Pancreas (tissue), 10 donors: ENCODE measurements at regions not wholly inside any gene's neighbourhood (a gene's known extent, or its start where the extent isn't known, plus 50 kb on each side); places are given as distances from the start of the nearest gene placed in this dataset.

Experiments used
- ATAC-seq, 4 donors: fragments of 200-7000 bp; cut with Tn5 transposase; one replicate each; pipeline versions ENCODE4 v1.8.0 to v1.9.1; 2020; ENCODE audit warnings: mild to moderate bottlenecking in 4 of 4, moderate library complexity in 4 of 4
- DNase-seq, 6 donors: peaks; one replicate each; pipeline ENCODE4 v3.0.0-alpha.2; 2020
- FAIRE-seq: peaks from 2 replicates; lab custom pipeline; 2012; peaks lifted over from hg19 to GRCh38; lab: Jason Lieb, UNC
- H3K27ac ChIP-seq, 4 donors: fragments of 200-600 bp; sonication (generic); 1 replicate in 3 of 4; 2 replicates in 1 of 4; pipeline versions ENCODE4 v1.5.0 to v1.8.0; 2020
- H3K27me3 ChIP-seq, 4 donors: fragments of 200-600 bp; one replicate each; pipeline ENCODE4 v1.8.0; 2021
- H3K36me3 ChIP-seq, 3 donors: fragments of 200-600 bp; sonication (generic) in 1 of 3; one replicate each; pipeline versions ENCODE4 v1.5.0 to v1.8.0; 2020 to 2021
- H3K4me1 ChIP-seq, 3 donors: fragments of 200-600 bp; one replicate each; pipeline ENCODE4 v1.8.0; 2021
- H3K4me3 ChIP-seq, 4 donors: fragments of 200-600 bp; sonication (generic) in 2 of 4; one replicate each; pipeline versions ENCODE4 v1.5.0 to v1.8.0; 2020 to 2021
- H3K9me3 ChIP-seq, 4 donors: fragments of 200-600 bp; one replicate each; pipeline ENCODE4 v1.8.0; 2021
- WGBS, 2 donors: extraction: QIAGEN DNeasy Blood & Tissue Kit; methylation state at CpG; one replicate each; pipeline ENCODE4 v1.1.7; 2013; 5-methylcytosine and 5-hydroxymethylcytosine counted together
- intact Hi-C, 3 donors: fragments of 100-400 bp; cut with DNase I; formaldehyde crosslinking; loops; one replicate each; pipeline versions ENCODE4 v1.11.1 to v1.14.2; 2022
- TF ChIP-seq, protein P1 (sequence below), 4 donors: fragments of 200-600 bp; sonication (generic) in 3 of 4; IDR thresholded peaks; one replicate each; pipeline versions ENCODE4 v1.5.0 to v1.8.0; 2021; ENCODE audit warnings: antibody characterized with exemption in 4 of 4
- donor health status: healthy with polysubstance abuse.
- donor health status: DM: no; HTN: no; CAD: no; lungs with moderate emphysema.
- donor health status: DM: no; HTN: no; CAD: no.
- donor health status: control.
- donor health status: control.
- donor health status: Bipolar disorder and iron deficiency.
- donor health status: DM: yes; HTN: yes; CAD: no.
- donor health status: DM: no; HTN: no; CAD: no.
- donor health status: DM: no; HTN: no; CAD: no.
- donor health status: DM: yes; HTN: yes; CAD: no.

DNA sequence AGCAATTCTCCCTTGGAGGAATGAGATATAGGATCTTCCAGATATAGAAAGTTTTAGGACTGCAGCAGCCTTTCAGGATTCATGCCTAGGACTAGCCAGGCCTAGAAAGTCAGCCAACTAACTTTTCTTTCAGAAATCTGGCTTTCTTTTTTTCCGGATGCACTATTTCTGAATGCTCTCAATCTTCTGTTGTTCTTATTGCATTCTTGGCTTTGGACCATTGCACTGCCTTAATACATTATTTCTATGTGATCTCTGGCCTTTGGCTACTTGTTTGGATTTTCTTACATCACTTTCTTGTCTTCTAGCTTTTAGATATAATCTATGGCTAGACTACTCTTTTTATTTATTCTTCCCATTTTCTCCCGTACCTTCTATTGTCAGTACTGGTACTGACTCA is 813.1 kb upstream of the HTR2C start:
- ATAC-seq, result no peak
- H3K4me3 ChIP-seq, result no peak overlapping the region
- intact Hi-C loops, result no loop called here
- no peak overlapping the region for H3K27ac ChIP-seq
- no peak for FAIRE-seq
- peaks cover 0 to 13% (median 0%) of the 10 kb centered on the region in 4 donors for H3K27me3 ChIP-seq
- 55 to 81% methylated on average over 2 of the region's 2 CpGs for WGBS, 2 donors
- H3K4me1 ChIP-seq, result no peaks in the 10 kb centered on the region
- no peaks in the 10 kb centered on the region for H3K9me3 ChIP-seq
- TF ChIP-seq, protein P1, sequence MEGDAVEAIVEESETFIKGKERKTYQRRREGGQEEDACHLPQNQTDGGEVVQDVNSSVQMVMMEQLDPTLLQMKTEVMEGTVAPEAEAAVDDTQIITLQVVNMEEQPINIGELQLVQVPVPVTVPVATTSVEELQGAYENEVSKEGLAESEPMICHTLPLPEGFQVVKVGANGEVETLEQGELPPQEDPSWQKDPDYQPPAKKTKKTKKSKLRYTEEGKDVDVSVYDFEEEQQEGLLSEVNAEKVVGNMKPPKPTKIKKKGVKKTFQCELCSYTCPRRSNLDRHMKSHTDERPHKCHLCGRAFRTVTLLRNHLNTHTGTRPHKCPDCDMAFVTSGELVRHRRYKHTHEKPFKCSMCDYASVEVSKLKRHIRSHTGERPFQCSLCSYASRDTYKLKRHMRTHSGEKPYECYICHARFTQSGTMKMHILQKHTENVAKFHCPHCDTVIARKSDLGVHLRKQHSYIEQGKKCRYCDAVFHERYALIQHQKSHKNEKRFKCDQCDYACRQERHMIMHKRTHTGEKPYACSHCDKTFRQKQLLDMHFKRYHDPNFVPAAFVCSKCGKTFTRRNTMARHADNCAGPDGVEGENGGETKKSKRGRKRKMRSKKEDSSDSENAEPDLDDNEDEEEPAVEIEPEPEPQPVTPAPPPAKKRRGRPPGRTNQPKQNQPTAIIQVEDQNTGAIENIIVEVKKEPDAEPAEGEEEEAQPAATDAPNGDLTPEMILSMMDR (IDR thresholded peaks at IDR 0.05), result no peak
- H3K36me3 ChIP-seq, result no peaks in the 10 kb centered on the region
- DNase-seq, result no peak

DNA sequence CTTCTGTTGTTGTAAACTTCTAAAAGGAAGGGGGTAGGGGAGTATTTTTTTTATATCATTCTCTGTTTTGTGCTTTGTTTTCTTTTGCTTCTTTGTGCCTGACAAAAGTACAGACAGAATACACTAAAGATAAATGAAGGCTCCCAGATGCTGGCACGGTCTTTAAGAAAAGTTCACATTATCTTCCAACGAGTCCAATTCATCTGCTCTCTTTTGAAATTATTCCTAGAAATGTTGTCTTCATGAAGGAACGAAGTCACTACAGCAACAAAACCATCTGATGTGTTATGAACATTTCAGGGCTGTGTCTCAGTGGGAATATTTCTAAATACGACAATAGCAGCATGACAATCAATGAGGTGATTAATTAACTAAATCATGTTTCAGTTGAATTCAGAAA is 813.8 kb upstream of the HTR2C start:
- Histone ChIP-seq H3K36me3 (no peaks in the 10 kb centered on the region), H3K4me3 (no peak overlapping the region), H3K27me3 (peaks cover 0 to 13% (median 0%) of the 10 kb centered on the region in 4 donors), H3K9me3 (no peaks in the 10 kb centered on the region), H3K27ac (no peak overlapping the region), H3K4me1 (no peaks in the 10 kb centered on the region)
- TF ChIP-seq, protein P1 (IDR thresholded peaks at IDR 0.05), result no peak
- no peak for FAIRE-seq
- DNase-seq, result no peak
- intact Hi-C loops, result no loop called here
- ATAC-seq, result no peak
- WGBS, 2 donors, result 54 to 58% methylated on average over 4 of the region's 4 CpGs

DNA sequence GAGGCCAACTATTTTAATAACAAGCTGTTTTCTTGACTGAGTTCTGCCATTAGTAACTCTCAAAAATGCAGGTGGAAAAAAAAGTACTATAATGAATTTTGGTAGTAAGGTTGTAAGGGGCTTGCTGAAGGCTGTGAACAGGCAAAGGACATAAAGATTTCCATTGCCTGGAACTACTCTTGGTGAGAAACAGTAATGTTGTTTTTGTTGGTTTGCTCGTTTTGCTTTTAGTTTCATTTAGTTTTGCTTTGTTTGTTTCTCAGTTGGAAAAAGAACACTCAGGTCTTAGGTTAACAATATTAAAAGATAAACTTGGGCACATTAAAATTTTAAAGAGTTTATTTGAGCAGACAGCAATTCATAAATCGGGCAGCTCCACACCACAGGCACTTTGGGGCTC is 824.5 kb upstream of the HTR2C start:
- no peak overlapping the region for H3K4me3 ChIP-seq
- FAIRE-seq, result no peak
- no peaks in the 10 kb centered on the region for H3K27me3 ChIP-seq
- H3K36me3 ChIP-seq, result no peaks in the 10 kb centered on the region
- 36 to 45% methylated on average over 2 of the region's 2 CpGs for WGBS, 2 donors
- DNase-seq, result no peak
- TF ChIP-seq, protein P1 (IDR thresholded peaks at IDR 0.05), result no peak
- ATAC-seq, result no peak
- H3K4me1 ChIP-seq, result no peaks in the 10 kb centered on the region
- H3K9me3 ChIP-seq, result no peaks in the 10 kb centered on the region
- intact Hi-C loops, result no loop called here
- H3K27ac ChIP-seq, result no peak overlapping the region

DNA sequence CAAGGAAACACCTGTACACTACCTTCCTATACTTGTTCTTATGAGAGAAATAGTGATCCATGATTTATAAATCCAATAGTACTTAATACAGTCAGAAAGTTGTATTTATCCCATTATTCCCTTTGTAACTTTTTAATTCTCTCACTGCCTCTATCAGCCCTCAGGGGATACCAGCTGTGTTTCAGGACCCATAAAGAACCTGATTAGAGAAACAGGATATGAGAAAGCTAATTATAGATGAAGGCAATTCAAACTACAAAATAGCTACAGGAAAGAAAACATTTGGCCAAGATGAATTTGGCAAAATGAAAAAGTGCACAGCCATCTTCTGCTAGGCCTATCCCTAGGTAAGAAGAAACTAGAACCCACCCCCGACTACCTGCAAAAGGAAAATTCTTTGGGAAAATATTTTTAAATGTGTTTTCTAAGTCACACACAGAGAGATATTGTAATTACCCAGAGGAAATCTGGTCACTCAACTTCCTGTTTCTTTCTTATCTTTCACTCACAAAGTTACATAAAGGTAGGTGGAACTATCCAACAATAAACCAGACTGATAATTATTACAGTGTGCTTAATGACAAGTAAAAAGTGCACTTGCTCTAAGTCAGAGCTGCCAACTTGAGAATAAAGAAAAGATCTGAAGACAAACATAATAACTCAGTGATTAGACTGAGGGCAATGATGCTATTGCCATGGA is 836.5 kb upstream of the HTR2C start:
- FAIRE-seq, result no peak
- WGBS, 2 donors, result 32 to 54% methylated on average over 1 of the region's 1 CpG

DNA sequence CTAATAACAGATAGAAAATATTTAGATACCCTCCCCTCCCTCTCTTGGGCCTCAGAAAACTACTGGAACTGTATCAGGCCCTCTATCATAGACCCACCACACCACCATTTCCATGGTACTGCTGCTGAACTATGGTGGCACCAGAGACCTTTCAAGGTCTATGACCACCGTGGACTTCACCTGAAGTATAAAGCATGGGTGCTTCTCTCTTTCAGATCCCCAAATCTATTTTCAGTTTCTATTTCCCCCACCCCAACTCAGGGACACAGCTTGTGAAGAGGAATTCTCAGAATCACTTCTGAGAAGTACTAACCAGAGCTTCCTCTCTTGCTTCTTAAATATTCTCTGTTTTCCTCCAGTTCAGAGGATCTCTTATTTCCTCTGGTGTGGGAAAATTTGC is 840.8 kb upstream of the HTR2C start:
- H3K27me3 ChIP-seq, result peaks cover 0 to 24% (median 2%) of the 10 kb centered on the region in 4 donors
- H3K4me3 ChIP-seq, result no peak overlapping the region
- no peak for DNase-seq
- 30 to 41% methylated on average over 1 of the region's 1 CpG for WGBS, 2 donors
- no peak for FAIRE-seq
- no peak overlapping the region for H3K27ac ChIP-seq
- TF ChIP-seq, protein P1 (IDR thresholded peaks at IDR 0.05), result no peak
- no peaks in the 10 kb centered on the region for H3K4me1 ChIP-seq
- H3K36me3 ChIP-seq, result no peaks in the 10 kb centered on the region
- ATAC-seq, result no peak
- intact Hi-C loops, result no loop called here
- H3K9me3 ChIP-seq, result no peaks in the 10 kb centered on the region

More for the DNA sequence above, 836.5 kb upstream of the HTR2C start:
- Histone ChIP-seq H3K27me3 (peaks cover 0 to 13% (median 2%) of the 10 kb centered on the region in 4 donors), H3K9me3 (no peaks in the 10 kb centered on the region), H3K36me3 (no peaks in the 10 kb centered on the region), H3K27ac (no peak overlapping the region), H3K4me3 (no peak overlapping the region), H3K4me1 (no peaks in the 10 kb centered on the region)
- ATAC-seq, result no peak
- intact Hi-C loops, result no loop called here
- DNase-seq, result no peak
- TF ChIP-seq, protein P1 (IDR thresholded peaks at IDR 0.05), result no peak
